ENCODE measurements at regions not wholly inside any gene's neighbourhood (a gene's known extent, or its start where the extent isn't known, plus 50 kb on each side); places are given as distances from the start of the nearest gene placed in this dataset.

- DNase-seq (ENCODE audit: low spot score) (no peak), ATAC-seq (ENCODE audit: low read depth) (no peak)
- no peak for TF ChIP-seq CTCF (IDR thresholded peaks at IDR 0.05; ENCODE audit: poor library complexity, severe bottlenecking)
- H3K9me3 ChIP-seq (ENCODE audit: severe bottlenecking) = no peaks in the 10 kb centered on the region
- H3K27ac ChIP-seq (ENCODE audit: poor library complexity, severe bottlenecking) = no peak overlapping the region
- peaks cover 7% of the 10 kb centered on the region for H3K27me3 ChIP-seq (ENCODE audit: insufficient read depth, poor library complexity, severe bottlenecking)
- no peaks in the 10 kb centered on the region for H3K36me3 ChIP-seq (ENCODE audit: low read depth)
- H3K4me3 ChIP-seq (ENCODE audit: severe bottlenecking) = no peak overlapping the region
- no peaks in the 10 kb centered on the region for H3K4me1 ChIP-seq (ENCODE audit: insufficient read depth, poor library complexity, severe bottlenecking)
Observed at GRCh38 chr2:155022531-155022930, 324.0 kb downstream of the KCNJ3 start.

GRCh38 chr2:155021618-155022017 is 323.1 kb downstream of the KCNJ3 start:
- DNase-seq (ENCODE audit: low spot score) (no peak), ATAC-seq (ENCODE audit: low read depth) (no peak)
- H3K4me1 ChIP-seq (ENCODE audit: insufficient read depth, poor library complexity, severe bottlenecking) = no peaks in the 10 kb centered on the region
- H3K9me3 ChIP-seq (ENCODE audit: severe bottlenecking) = no peaks in the 10 kb centered on the region
- no peak overlapping the region for H3K27ac ChIP-seq (ENCODE audit: poor library complexity, severe bottlenecking)
- no peak for TF ChIP-seq CTCF (IDR thresholded peaks at IDR 0.05; ENCODE audit: poor library complexity, severe bottlenecking)
- H3K27me3 ChIP-seq (ENCODE audit: insufficient read depth, poor library complexity, severe bottlenecking) = peaks cover 7% of the 10 kb centered on the region
- no peak overlapping the region for H3K4me3 ChIP-seq (ENCODE audit: severe bottlenecking)
- H3K36me3 ChIP-seq (ENCODE audit: low read depth) = no peaks in the 10 kb centered on the region

- no peak for DNase-seq (ENCODE audit: low spot score)
- ATAC-seq (ENCODE audit: low read depth) = no peak
- Histone ChIP-seq H3K36me3 (ENCODE audit: low read depth) (no peaks in the 10 kb centered on the region), H3K27ac (ENCODE audit: poor library complexity, severe bottlenecking) (no peak overlapping the region), H3K4me1 (ENCODE audit: insufficient read depth, poor library complexity, severe bottlenecking) (no peaks in the 10 kb centered on the region), H3K27me3 (ENCODE audit: insufficient read depth, poor library complexity, severe bottlenecking) (peaks cover 7% of the 10 kb centered on the region), H3K4me3 (ENCODE audit: severe bottlenecking) (no peak overlapping the region), H3K9me3 (ENCODE audit: severe bottlenecking) (no peaks in the 10 kb centered on the region)
- TF ChIP-seq CTCF (IDR thresholded peaks at IDR 0.05; ENCODE audit: poor library complexity, severe bottlenecking) = no peak
Observed at GRCh38 chr2:155020246-155020645, 321.8 kb downstream of the KCNJ3 start.

- H3K4me3 ChIP-seq (ENCODE audit: severe bottlenecking) = no peak overlapping the region
- H3K9me3 ChIP-seq (ENCODE audit: severe bottlenecking) = no peaks in the 10 kb centered on the region
- no peaks in the 10 kb centered on the region for H3K4me1 ChIP-seq (ENCODE audit: insufficient read depth, poor library complexity, severe bottlenecking)
- no peaks in the 10 kb centered on the region for H3K36me3 ChIP-seq (ENCODE audit: low read depth)
- no peak for ATAC-seq (ENCODE audit: low read depth)
- TF ChIP-seq CTCF (IDR thresholded peaks at IDR 0.05; ENCODE audit: poor library complexity, severe bottlenecking) = no peak
- peaks cover 4% of the 10 kb centered on the region for H3K27me3 ChIP-seq (ENCODE audit: insufficient read depth, poor library complexity, severe bottlenecking)
- no peak for DNase-seq (ENCODE audit: low spot score)
- H3K27ac ChIP-seq (ENCODE audit: poor library complexity, severe bottlenecking) = no peak overlapping the region
Observed at GRCh38 chr2:155010925-155011324, 312.4 kb downstream of the KCNJ3 start.

GRCh38 chr2:154995361-154995760 is 296.9 kb downstream of the KCNJ3 start:
- Histone ChIP-seq H3K36me3 (ENCODE audit: low read depth) (no peaks in the 10 kb centered on the region), H3K4me1 (ENCODE audit: insufficient read depth, poor library complexity, severe bottlenecking) (no peaks in the 10 kb centered on the region), H3K27ac (ENCODE audit: poor library complexity, severe bottlenecking) (no peak overlapping the region), H3K27me3 (ENCODE audit: insufficient read depth, poor library complexity, severe bottlenecking) (peaks cover 6% of the 10 kb centered on the region), H3K9me3 (ENCODE audit: severe bottlenecking) (no peaks in the 10 kb centered on the region), H3K4me3 (ENCODE audit: severe bottlenecking) (no peak overlapping the region)
- no peak for TF ChIP-seq CTCF (IDR thresholded peaks at IDR 0.05; ENCODE audit: poor library complexity, severe bottlenecking)
- DNase-seq (ENCODE audit: low spot score) = no peak
- ATAC-seq (ENCODE audit: low read depth) = peak; percentile 53; the same call in 2 of the 3 replicates
